ENCODE measurements at regions not wholly inside any gene's neighbourhood (a gene's known extent, or its start where the extent isn't known, plus 50 kb on each side); places are given as distances from the start of the nearest gene placed in this dataset.
"Not testable (repeated sequence)": the region's sequence is repeated elsewhere in the genome, so short reads cannot be mapped to it uniquely, and the experiment has no call there.

DNA sequence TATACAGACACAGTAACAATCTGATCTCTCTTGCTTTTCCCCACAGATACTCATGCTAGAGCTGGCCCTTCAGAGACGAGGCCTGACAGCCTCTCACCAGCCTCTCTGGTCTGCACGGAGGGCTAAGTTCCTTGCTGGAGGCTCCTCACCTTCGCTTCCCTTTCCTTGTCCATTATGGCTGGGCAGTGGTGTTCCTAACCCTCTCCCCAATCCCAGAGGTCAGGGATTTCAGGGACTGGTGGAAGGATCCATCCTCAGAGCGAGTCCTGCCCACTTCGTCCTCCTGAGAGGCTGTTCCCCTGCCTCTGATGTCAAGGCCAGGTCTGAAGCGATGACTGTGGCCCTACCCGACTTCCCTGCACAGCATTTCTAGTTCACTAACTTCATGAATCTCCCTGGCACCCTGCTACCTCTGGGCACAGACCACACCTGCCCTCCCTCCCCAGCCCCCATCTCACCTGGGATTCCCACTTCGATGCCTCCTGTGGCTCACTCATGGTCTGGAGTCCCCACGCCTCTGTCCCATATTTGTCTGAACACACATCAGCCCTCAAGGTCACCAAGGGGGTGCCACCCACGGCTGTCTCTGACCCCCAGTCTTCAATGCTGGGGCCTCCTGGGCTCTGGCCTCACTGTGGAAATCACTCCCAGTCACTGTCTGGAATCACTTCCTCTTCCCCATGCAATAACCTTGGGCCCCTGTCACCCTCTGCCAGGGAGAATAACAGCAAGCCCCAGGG, 124.9 kb upstream of the PRR20G start:
- no peak for DNase-seq

DNA sequence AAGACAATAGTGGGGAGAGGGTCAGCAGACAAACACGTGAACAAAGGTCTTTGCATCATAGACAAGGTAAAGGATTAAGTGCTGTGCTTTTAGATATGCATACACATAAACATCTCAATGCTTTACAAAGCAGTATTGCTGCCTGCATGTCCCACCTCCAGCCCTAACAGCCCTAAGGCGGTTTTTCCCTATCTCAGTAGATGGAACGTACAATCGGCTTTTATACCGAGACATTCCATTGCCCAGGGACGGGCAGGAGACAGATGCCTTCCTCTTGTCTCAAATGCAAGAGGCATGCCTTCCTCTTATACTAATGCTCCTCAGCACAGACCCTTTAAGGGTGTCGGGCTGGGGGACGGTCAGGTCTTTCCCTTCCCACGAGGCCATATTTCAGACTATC, 124.0 kb upstream of the PRR20G start:
- DNase-seq: not testable (repeated sequence)

DNA sequence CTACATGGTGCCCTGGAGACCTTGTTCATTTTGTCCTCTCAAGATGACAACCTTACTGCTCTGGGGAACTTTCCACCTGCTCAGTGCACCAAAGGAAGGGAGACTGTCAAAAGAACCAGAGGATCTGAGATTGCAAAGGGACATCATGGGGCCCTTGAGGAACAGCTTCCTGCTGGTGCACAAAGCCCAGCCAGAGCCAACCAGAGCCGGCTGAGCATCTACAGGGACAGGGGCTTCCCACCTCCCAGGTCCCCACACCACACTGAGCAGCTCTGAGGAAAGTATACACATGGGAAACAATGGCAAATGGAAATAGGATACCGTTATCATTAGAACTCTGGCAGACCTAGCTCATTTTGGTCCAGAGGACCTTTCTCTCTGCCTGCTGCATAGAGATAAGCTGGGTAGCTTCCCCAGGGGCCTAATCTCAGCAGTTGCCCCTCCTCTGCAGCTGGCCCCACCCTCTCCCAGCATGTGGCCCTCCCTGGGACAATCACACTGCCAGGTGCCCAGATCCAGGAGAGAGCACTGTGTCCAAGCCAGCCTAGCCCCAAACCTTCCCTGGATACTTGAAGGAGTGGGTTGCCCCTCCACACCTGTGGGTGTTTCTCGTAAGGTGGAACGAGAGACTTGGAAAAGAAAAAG, 123.4 kb upstream of the PRR20G start:
- DNase-seq: no peak

DNA sequence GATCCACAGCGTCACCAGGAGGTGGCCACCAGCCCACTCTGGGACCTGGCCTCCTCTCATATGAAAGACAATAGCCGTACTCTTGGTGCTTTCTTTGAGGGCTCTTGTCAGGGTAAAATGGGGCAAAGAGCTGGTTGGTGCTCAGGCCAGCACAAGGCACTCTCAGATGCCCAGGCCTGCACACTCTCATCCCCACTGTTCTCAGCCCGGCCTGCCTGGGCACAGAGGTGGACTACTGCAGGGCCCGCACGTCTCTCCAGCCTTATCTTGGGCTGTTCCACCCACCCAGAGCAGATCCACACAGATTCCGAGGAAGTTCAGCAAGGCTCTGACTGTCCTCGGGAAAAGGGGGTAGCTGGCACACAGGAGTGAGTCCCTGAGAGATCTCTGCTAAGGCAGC, 122.8 kb upstream of the PRR20G start:
- DNase-seq: no peak

DNA sequence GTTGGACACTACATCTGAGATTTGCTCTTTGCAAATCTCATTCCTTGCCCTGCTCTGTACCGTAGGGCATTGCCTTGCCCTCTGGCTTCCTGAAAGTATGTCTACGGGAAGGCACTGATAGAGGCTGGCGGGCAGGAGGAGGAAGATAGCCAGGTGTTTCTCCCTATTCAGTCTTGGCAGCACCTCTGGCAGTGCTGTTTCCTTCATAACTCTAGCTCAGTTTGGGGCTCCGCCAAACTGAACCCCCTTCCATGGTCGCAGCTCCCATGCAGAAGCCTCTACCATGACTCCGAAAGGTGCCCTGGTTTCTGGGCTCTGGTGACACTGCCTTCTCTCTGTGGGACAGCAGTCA, 122.3 kb upstream of the PRR20G start:
- DNase-seq: no peak

DNA sequence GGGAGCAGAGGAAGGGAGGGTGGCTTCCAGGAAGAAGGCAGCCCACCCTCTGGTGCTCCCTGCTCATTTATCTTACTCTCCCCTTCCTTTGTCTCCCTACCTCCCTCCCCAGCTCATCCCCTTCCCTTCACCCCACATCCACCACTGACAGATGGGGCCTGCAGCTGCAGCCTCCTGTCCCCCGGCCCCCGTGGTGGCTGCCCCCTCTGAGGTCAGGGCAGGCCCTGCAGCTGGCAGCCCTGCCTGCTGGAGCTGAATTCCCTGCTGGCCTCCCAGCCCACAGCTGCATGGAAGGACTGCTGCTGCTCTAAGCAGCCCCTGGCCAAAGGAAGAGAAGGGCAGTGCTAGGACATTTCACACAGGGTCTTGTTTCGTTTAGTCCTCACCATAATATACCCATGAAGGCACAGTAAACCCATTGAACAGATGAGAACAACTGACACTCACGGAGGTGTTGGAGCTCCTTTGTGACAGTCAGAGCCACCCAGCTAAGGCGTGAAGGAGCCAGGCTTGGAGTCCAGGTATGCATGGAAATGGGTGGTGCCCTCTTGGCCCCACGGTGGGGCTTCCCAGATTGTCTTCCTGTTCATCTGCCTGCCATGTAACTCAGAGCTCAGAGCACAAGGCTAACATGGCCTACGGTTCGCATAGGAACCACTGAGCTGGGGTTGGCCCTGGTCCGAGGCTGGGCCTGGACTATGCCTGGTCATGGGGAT, 121.7 kb upstream of the PRR20G start:
- DNase-seq: no peak

DNA sequence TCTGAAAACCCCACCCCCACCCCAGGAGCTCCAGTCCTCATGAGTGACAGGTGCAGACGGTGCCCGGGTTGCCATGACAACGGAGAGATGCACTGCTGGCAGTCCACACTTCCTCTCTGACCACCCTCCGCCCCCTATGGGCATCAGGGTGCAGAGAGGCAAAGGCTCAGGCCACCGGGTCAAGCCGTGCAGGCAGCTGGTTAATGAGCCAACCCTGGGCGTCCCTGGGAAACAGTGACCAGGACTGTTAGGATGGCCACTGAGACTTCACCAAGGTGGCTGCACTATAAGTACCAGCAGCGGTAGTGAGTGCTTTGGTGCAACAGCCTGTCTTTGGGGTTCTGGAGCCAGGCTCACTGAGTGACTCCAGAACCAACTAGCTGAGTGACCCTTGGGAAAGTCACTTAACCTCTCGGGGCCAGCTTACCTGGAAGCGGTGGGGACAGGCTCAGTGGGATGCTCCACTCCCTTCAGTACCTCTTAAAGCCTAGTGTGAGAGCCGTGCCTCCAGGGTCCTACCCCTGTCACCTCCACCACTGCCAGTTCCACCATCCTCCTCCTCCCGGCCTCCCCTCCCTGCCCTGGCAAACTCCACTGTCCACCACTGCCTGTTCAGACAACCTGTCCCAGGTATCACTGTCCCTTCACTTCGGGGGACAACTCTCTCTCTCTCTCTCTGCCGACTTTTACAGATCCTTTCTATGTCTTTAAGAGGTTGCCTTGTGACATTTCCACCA, 121.0 kb upstream of the PRR20G start:
- DNase-seq: no peak

DNA sequence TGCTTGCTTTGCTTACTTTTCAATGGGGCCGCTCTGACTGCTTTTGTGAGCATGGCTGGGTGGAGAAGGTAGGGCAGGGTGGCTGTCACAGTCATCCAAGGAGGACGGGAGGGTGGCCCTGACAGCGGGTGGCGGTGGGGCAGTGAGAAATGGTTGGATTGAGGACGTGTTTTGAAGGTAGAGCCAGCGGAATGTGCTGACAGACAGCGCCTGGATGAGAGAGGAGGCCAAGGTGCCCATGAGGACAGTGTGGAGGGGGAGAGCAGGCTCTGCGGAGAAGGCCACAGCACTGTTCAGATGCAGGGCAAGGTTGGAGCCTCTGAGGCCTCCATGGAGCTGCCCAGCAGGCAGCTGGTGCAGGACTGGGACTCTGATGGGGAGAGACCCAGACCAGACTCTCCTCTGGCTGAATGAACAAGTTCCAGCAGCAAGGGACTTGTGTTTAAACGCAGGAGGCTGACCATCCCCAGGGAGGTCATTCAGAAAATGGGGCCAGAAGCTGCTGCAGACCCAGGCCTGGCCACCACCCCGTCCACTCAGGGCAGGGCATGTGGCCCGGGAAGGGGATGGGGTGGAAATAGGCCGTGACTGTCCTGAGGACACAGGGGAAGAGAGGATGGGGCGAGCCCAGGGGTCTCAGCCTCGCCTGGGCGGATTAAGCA, 120.3 kb upstream of the PRR20G start:
- no peak for DNase-seq

DNA sequence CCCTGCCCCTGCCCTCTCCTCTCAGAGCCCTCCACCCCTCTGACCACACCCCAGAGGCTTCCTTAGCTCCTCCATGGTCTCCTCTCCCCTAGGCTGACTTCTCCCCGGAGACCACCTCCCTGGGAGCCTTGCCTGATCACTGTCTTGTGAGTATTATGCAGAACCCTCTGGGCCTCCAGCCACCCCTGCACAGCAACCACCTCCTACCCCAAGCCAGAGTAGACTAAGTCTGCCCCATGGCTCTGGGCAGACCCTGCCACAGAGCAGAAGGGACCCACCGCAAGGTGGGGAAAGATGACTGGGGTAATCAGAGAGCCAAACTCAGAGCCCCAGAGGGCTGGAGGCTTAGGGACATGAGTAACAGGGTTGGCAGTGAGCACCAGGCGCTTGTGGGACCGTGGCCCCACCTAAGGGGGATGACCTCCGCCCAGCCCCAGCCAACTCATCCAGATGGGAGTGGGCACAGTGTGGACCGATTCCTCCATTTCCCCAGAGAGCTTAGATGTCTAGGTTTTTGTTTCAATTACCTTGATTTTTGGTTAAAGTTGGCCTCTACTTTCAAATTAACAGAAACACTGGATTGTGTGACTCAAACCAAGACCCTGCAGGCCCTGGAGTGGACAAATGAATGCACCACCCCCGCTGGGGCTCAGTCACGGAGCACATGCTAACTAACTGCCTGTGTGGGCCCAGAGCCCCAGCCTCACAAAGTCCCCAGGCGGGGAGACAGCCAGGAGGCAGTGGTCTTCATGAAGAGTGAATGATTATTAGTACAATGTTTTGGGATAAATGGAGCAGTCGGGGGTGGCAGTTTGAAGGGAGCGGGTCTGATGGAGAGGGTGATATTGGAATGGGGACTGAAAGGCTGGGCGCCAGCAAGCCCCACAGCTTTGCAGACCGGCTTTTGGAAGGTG, 119.4 kb upstream of the PRR20G start:
- no peak for DNase-seq

DNA sequence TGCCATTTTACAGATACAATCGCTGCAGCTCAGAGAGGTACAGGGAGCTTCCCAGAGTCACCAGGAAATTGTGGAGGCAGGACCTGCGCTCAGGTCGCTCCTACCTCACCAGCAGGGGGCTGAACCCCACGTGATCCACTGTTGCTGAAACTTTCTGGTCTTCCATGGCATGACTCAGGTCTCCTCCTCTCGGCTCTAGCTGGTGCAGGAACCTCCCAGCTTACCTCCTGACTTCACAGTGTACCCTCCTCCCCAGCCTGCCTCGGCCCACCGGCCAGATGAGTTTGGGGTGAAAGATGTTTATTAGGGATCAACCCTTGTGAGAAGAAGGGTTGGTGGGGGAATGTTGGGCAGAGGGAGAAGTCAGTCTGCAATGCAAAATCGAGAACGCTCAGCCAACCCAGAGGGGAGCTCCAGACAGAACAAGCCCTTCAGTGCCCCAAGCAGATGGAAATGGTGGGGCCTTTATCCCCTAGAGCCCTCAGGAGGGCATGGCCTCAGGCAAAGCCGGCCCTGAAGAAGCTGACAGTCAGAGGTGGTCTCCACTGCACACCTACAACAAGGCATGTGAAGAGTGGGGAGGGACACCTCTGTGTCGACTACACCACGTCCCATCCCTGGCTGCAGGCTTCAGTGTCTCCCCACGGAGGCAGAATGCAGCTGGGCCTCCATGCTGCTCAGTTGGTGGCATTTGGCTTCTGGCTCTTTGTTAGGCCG, 118.6 kb upstream of the PRR20G start:
- peak; percentile 26 for DNase-seq

DNA sequence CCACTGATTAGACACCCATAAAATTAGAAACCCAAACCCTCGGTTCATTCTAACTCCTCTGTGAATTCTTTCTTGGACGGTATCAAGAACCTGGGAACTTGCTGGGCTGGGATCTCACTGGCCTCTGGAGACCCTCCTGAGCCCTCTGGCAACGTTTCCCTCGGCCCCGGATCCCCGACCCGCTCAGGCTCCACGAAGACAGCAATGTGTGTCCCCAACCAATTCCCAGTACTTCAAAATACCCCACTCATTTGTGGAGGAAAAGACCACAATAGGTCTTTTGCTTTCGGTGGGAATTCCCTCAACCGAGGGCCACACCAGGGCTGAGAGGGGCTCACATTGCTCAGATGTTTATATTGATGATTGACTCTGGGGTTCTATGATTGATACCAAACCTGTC, 117.9 kb upstream of the PRR20G start:
- no peak for DNase-seq

DNA sequence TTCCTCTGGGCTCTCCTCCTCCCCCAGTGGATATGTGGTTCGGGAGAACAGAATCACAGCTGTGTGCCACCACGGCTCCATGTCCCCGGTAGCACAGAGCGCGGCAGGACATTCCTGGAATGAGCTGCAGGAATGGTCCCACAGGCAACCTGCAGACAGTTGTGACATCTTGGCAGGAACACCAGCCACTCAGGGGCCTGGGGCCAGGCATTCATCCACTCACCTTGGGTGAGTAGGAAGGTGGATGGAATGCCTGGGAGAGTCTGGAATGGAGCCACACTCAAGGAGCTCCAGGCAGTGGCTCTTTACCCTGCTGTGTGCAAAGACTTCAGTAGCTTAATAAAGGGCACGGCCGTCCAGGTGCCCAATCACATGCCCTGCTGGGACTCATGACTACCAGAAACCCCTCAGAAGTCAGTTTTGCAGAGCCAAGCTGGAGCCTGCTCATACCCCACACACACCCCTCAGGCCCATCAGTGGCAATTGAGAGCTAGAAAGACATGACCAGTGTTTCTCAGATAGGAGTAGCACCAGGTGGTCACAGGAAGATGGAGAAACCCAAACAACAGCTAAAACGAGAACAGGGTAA, 117.3 kb upstream of the PRR20G start:
- no peak for DNase-seq

DNA sequence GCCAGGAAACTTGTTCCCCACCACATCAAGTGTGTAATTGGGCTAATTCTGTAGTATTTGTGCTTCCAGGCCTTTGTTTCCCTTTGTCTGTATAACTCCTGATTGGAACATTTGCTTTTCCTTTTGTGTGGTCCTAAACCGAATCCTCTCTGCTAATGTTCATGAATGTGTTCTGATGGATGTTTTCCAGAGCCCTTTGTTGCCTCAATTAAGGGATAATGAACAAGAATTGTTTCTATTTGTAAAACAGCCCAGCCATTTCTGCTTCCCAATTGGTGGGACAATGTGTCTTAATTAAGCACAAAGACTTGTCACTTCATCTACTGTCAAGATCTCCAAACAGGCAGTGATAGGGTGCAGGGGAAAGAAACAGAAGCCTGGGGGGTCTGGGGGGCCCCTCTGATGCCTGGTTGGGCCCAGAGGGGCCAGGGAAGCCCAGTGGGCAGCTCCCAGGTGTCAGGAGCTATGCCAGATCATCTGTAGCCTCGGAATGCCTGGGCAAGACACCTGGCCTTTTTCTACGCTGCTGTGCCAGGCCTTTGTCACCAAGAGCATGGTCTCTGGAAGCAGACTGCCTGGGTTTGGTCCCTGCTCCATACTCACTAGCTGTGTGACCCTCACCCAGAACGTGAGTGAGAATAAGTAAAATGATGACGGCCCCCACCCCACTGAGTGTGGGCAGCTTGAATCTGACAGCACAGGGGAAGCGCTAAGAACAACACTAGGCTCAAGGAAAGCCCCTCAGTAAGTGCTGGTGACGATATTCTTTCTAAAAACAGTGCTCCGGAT, 116.6 kb upstream of the PRR20G start:
- DNase-seq: no peak

DNA sequence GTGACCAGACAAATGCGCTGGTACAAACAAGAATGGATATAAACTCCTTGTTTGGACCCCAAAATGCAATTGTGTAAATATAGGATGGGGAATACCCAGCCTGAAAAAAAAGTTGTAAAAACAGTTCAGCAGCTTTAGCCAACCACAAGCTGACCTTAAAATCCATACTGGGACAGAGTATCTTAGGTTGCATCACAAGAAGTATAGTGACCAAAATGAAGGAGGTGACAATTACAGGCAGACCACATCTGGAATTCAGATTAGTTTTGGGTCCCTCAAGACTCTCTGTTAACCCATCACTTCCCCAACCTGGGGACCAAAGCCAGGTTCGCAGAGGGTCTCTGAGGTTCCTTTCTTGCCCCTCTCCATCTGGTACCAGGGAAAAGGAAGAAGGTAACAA, 115.9 kb upstream of the PRR20G start:
- no peak for DNase-seq

DNA sequence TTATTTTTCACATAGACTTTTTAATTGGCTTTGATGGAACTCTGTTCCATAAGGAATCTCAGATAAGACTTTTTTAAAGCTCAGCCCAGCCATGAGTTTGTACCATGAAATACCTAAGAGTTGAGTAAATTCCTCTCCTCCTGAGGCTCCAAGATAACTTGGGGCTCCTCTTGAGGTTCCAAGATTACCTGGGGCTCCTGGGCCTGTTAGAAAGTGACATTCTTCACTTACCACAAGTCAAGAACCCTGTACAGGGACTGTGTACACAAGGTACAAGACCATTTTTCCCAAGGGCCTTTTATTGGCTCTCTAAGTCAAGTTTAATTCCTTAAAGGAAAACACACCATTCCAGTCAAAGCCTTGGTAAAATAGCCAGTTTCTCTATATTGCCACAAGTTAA, 111.3 kb upstream of the PRR20G start:
- DNase-seq: no peak

DNA sequence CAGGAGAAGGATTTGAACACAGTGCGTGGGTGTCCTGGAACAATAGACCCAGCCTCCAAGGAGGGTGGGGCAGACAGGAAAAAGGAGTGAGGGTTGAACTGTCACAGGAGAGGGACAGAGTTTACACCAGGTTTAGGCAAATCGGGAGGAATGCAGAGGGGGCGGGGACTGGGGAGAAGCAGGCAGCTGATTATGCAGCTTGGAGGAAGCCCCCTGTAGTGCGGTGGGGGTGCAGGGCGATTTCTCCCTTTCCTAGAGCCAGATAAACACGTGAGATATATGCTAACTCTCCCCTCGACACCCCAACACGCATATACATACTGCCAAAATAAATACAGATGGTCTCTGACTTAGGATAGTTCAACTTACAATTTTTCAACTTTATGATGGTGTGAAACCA, 108.6 kb upstream of the PRR20G start:
- DNase-seq: no peak

DNA sequence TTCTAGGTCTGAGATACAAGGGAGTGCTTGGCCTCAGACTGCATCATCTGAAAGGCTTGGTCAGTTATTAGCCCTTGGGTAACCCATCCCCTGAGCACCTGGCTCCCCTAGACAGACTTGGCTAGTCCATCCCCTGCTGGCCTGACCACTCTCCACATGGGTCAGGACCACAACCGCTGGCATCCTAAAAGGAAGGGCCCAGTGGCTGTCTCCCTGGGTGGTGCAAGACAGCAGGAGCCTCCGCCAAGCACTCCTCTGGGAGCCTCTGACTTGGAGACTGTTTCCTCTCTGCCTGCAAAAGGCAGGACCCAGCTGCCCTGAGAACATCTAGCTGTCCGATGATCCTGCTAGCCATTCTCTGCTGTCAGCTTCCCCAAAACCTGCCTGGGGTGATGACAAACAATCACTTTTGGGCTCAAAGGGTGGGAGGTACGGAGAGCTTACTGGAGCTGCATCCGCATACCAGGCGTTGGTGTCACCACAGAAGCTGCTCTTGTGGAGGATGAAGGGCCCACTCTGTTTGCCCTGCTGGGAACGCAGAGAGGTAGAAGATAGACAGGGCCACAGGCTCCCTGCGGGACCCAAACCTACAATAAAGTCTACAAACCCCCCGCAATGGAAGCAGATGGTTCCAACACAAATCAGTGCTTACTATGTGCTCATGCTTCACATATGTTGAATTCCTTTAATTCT, 108.0 kb upstream of the PRR20G start:
- DNase-seq: no peak

DNA sequence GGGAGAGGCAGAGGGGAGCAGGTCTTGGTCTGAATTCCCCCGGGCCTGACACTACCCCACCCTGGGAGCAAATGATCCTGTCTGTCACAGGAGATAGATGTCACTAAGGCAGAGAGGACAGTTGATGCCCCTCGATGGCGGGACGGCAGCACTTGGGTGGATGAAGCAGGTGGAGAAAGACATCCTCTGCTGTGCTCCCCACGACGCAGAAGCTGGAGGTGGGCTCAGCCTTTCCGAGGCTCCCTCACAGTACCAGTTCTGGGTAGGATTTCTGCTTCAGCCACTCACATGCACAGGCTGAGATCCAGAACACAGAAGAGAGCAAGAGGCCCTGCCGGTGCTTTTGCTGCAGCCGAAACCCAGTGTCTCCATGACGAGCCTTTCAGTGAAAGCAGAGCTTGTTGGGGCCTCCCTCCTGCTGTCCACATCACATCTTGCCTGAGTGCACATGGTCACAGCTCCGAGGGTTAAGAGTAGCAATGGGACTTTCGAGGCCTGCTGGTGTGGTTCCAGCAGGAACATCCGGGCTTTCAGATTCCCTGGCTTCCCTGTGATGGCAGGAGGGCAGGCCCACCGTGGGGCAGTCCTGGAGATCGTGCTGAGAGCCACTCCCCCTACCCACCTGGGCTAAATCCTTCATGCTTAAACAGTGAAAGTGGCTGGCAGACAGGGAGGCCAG, 107.3 kb upstream of the PRR20G start:
- DNase-seq: no peak

DNA sequence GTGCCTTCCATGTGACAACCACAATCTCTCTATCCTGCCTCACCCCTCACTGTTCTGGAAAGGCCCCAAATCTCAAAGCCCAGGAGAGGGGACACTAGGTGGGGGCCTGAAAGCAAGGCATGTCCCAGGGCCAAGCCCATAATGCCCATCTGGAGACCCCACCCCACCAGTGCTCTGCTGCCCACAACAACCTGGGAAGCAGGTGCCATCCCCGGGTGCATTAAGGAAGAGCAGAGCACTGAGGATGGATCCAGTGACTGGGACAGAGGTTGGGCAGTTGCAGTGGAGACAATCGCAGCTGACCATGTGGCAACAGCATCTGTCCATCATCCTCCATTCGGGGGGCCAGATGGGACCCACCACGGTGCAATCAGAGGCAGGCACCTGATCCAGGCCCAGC, 106.2 kb upstream of the PRR20G start:
- no peak for DNase-seq
